NT2/D1 (cell line): ENCODE measurements at regions not wholly inside any gene's neighbourhood (a gene's known extent, or its start where the extent isn't known, plus 50 kb on each side); places are given as distances from the start of the nearest gene placed in this dataset.

Source experiments
- SUZ12 ChIP-seq: IDR thresholded peaks from 2 replicates; pipeline ENCODE4 v1.6.1; 2011; ENCODE audit not compliant: insufficient read length, insufficient read depth; ENCODE audit errors: extremely low read depth
- YY1 ChIP-seq: IDR thresholded peaks from 2 replicates; pipeline ENCODE4 v1.6.1; 2011; ENCODE audit not compliant: insufficient read length, insufficient read depth
- ZNF274 ChIP-seq: IDR thresholded peaks from 2 replicates; pipeline ENCODE4 v1.6.1; 2011; ENCODE audit warnings: mild to moderate bottlenecking, low read depth, low read length

GRCh38 chr3:1955170-1955569, 143.5 kb upstream of the CNTN4 start:
- TF ChIP-seq YY1 (no peak), ZNF274 (no peak), SUZ12 (no peak)
